PC-9 (cell line): ENCODE measurements at regions not wholly inside any gene's neighbourhood (a gene's known extent, or its start where the extent isn't known, plus 50 kb on each side); places are given as distances from the start of the nearest gene placed in this dataset.

ENCODE experiments used
- CTCF ChIP-seq: fragments of 200-600 bp; sonication (generic); conservative IDR thresholded peaks from 2 replicates; pipeline ENCODE4 v1.6.1; 2017; ENCODE audit warnings: mixed run types, antibody characterized with exemption, mild to moderate bottlenecking, moderate library complexity
- EZH2 ChIP-seq: fragments of 200-600 bp; sonication (generic); IDR thresholded peaks from 2 replicates; pipeline ENCODE4 v1.8.0; 2017; ENCODE audit warnings: antibody characterized with exemption, low read depth

- TF ChIP-seq CTCF = no peak
- no peak for TF ChIP-seq EZH2
Observed at GRCh38 chr3:94500146-94500545, 437.3 kb downstream of the NSUN3 start.
